Stimulated activated naive CD8-positive, alpha-beta T cell treated with anti-CD3 and anti-CD28 coated beads, Interleukin-15, Interleukin-2, amounts not matched to agents 100 ng/mL and 50 ng/mL, for 24 hours (primary cell): ENCODE measurements at regions not wholly inside any gene's neighbourhood (a gene's known extent, or its start where the extent isn't known, plus 50 kb on each side); places are given as distances from the start of the nearest gene placed in this dataset.

Experiments
- H3K27ac Mint-ChIP-seq: one replicate; pipeline ENCODE4 v1.8.0; 2021; ENCODE audit warnings: mild to moderate bottlenecking, mixed read lengths
- H3K27me3 Mint-ChIP-seq: one replicate; pipeline ENCODE4 v1.8.0; 2021; ENCODE audit warnings: mixed read lengths
- H3K36me3 Mint-ChIP-seq: one replicate; pipeline ENCODE4 v1.8.0; 2021; ENCODE audit warnings: low read depth, mixed read lengths
- H3K4me1 Mint-ChIP-seq: one replicate; pipeline ENCODE4 v1.8.0; 2021; ENCODE audit warnings: low read depth, mixed read lengths
- H3K4me3 Mint-ChIP-seq: one replicate; pipeline ENCODE4 v1.8.0; 2021; ENCODE audit warnings: mild to moderate bottlenecking, mixed read lengths
- H3K9me3 Mint-ChIP-seq: one replicate; pipeline ENCODE4 v1.8.0; 2021; ENCODE audit warnings: mixed read lengths

- Mint-ChIP-seq H3K36me3 (no peaks in the 10 kb centered on the region), H3K9me3 (no peaks in the 10 kb centered on the region), H3K27me3 (peaks cover 12% of the 10 kb centered on the region), H3K4me1 (peaks cover 6% of the 10 kb centered on the region), H3K4me3 (no peak overlapping the region), H3K27ac (no peak overlapping the region)
These were observed 112.7 kb downstream of the SIPA1L2 start for GRCh38 chr1:232517204-232517603.

GRCh38 chr1:232515706-232516105 is 114.2 kb downstream of the SIPA1L2 start:
- H3K4me1 Mint-ChIP-seq = no peaks in the 10 kb centered on the region
- no peaks in the 10 kb centered on the region for H3K9me3 Mint-ChIP-seq
- no peaks in the 10 kb centered on the region for H3K36me3 Mint-ChIP-seq
- no peak overlapping the region for H3K4me3 Mint-ChIP-seq
- no peak overlapping the region for H3K27ac Mint-ChIP-seq
- peaks cover 9% of the 10 kb centered on the region for H3K27me3 Mint-ChIP-seq

GRCh38 chr1:232512712-232513111 is 117.2 kb downstream of the SIPA1L2 start:
- Mint-ChIP-seq H3K27me3 (peaks cover 10% of the 10 kb centered on the region), H3K27ac (no peak overlapping the region), H3K9me3 (no peaks in the 10 kb centered on the region), H3K4me1 (no peaks in the 10 kb centered on the region), H3K36me3 (no peaks in the 10 kb centered on the region), H3K4me3 (no peak overlapping the region)

GRCh38 chr1:232511172-232511571 is 118.8 kb downstream of the SIPA1L2 start:
- no peaks in the 10 kb centered on the region for H3K4me1 Mint-ChIP-seq
- H3K9me3 Mint-ChIP-seq = no peaks in the 10 kb centered on the region
- H3K4me3 Mint-ChIP-seq = no peak overlapping the region
- no peaks in the 10 kb centered on the region for H3K36me3 Mint-ChIP-seq
- peaks cover 10% of the 10 kb centered on the region for H3K27me3 Mint-ChIP-seq
- H3K27ac Mint-ChIP-seq = no peak overlapping the region

GRCh38 chr1:232510367-232511110 is 119.4 kb downstream of the SIPA1L2 start:
- Mint-ChIP-seq H3K36me3 (no peaks in the 10 kb centered on the region), H3K4me3 (no peak overlapping the region)

GRCh38 chr1:232509570-232509969 is 120.4 kb downstream of the SIPA1L2 start:
- Mint-ChIP-seq H3K4me1 (no peaks in the 10 kb centered on the region), H3K27ac (no peak overlapping the region), H3K4me3 (no peak overlapping the region), H3K9me3 (no peaks in the 10 kb centered on the region), H3K27me3 (peaks cover 10% of the 10 kb centered on the region), H3K36me3 (no peaks in the 10 kb centered on the region)

More at GRCh38 chr1:232510367-232511110, 119.4 kb downstream of the SIPA1L2 start:
- Mint-ChIP-seq H3K27ac (no peak overlapping the region), H3K27me3 (peaks cover 10% of the 10 kb centered on the region), H3K9me3 (no peaks in the 10 kb centered on the region), H3K4me1 (no peaks in the 10 kb centered on the region)

GRCh38 chr1:232508130-232508701 is 121.7 kb downstream of the SIPA1L2 start:
- H3K4me1 Mint-ChIP-seq = no peaks in the 10 kb centered on the region
- H3K36me3 Mint-ChIP-seq = no peaks in the 10 kb centered on the region
- H3K27ac Mint-ChIP-seq = no peak overlapping the region
- H3K27me3 Mint-ChIP-seq = peaks cover 10% of the 10 kb centered on the region
- no peaks in the 10 kb centered on the region for H3K9me3 Mint-ChIP-seq
- H3K4me3 Mint-ChIP-seq = no peak overlapping the region

GRCh38 chr1:232507571-232507970 is 122.4 kb downstream of the SIPA1L2 start:
- Mint-ChIP-seq H3K27ac (no peak overlapping the region), H3K27me3 (peaks cover 10% of the 10 kb centered on the region), H3K4me3 (no peak overlapping the region), H3K36me3 (no peaks in the 10 kb centered on the region), H3K4me1 (no peaks in the 10 kb centered on the region), H3K9me3 (no peaks in the 10 kb centered on the region)

- no peaks in the 10 kb centered on the region for H3K36me3 Mint-ChIP-seq
- no peak overlapping the region for H3K4me3 Mint-ChIP-seq
- no peaks in the 10 kb centered on the region for H3K4me1 Mint-ChIP-seq
- H3K27me3 Mint-ChIP-seq = peaks cover 5% of the 10 kb centered on the region
- no peaks in the 10 kb centered on the region for H3K9me3 Mint-ChIP-seq
- H3K27ac Mint-ChIP-seq = no peak overlapping the region
These were observed 124.0 kb downstream of the SIPA1L2 start for GRCh38 chr1:232505884-232506283.

- no peaks in the 10 kb centered on the region for H3K36me3 Mint-ChIP-seq
- no peak overlapping the region for H3K27ac Mint-ChIP-seq
- H3K9me3 Mint-ChIP-seq = no peaks in the 10 kb centered on the region
- H3K4me3 Mint-ChIP-seq = no peak overlapping the region
- H3K4me1 Mint-ChIP-seq = no peaks in the 10 kb centered on the region
- H3K27me3 Mint-ChIP-seq = peaks cover 2% of the 10 kb centered on the region
These were observed 125.3 kb downstream of the SIPA1L2 start for GRCh38 chr1:232504651-232505050.

GRCh38 chr1:232503497-232503896 is 126.4 kb downstream of the SIPA1L2 start:
- no peaks in the 10 kb centered on the region for H3K4me1 Mint-ChIP-seq
- H3K4me3 Mint-ChIP-seq = no peak overlapping the region
- no peaks in the 10 kb centered on the region for H3K27me3 Mint-ChIP-seq
- H3K27ac Mint-ChIP-seq = no peak overlapping the region
- H3K9me3 Mint-ChIP-seq = no peaks in the 10 kb centered on the region
- no peaks in the 10 kb centered on the region for H3K36me3 Mint-ChIP-seq

- H3K27me3 Mint-ChIP-seq = no peaks in the 10 kb centered on the region
- H3K4me3 Mint-ChIP-seq = no peak overlapping the region
- no peaks in the 10 kb centered on the region for H3K4me1 Mint-ChIP-seq
- no peak overlapping the region for H3K27ac Mint-ChIP-seq
- no peaks in the 10 kb centered on the region for H3K9me3 Mint-ChIP-seq
- H3K36me3 Mint-ChIP-seq = no peaks in the 10 kb centered on the region
These were observed 128.1 kb downstream of the SIPA1L2 start for GRCh38 chr1:232501854-232502253.

GRCh38 chr1:232499188-232499587 is 130.7 kb downstream of the SIPA1L2 start:
- Mint-ChIP-seq H3K4me3 (no peak overlapping the region), H3K9me3 (no peaks in the 10 kb centered on the region), H3K4me1 (no peaks in the 10 kb centered on the region), H3K27me3 (no peaks in the 10 kb centered on the region), H3K36me3 (no peaks in the 10 kb centered on the region), H3K27ac (no peak overlapping the region)

GRCh38 chr1:232493869-232494268 is 136.1 kb downstream of the SIPA1L2 start:
- no peak overlapping the region for H3K4me3 Mint-ChIP-seq
- no peaks in the 10 kb centered on the region for H3K9me3 Mint-ChIP-seq
- peaks cover 14% of the 10 kb centered on the region for H3K36me3 Mint-ChIP-seq
- H3K27me3 Mint-ChIP-seq = no peaks in the 10 kb centered on the region
- no peaks in the 10 kb centered on the region for H3K4me1 Mint-ChIP-seq
- no peak overlapping the region for H3K27ac Mint-ChIP-seq

- Mint-ChIP-seq H3K4me3 (no peak overlapping the region), H3K4me1 (no peaks in the 10 kb centered on the region), H3K36me3 (peaks cover 14% of the 10 kb centered on the region)
These were observed 140.7 kb downstream of the SIPA1L2 start for GRCh38 chr1:232489256-232489655.

GRCh38 chr1:232487236-232487635 is 142.7 kb downstream of the SIPA1L2 start:
- no peaks in the 10 kb centered on the region for H3K9me3 Mint-ChIP-seq
- no peaks in the 10 kb centered on the region for H3K27me3 Mint-ChIP-seq
- H3K27ac Mint-ChIP-seq = no peak overlapping the region
- H3K4me3 Mint-ChIP-seq = no peak overlapping the region
- peaks cover 14% of the 10 kb centered on the region for H3K36me3 Mint-ChIP-seq
- H3K4me1 Mint-ChIP-seq = no peaks in the 10 kb centered on the region

More at GRCh38 chr1:232489256-232489655, 140.7 kb downstream of the SIPA1L2 start:
- H3K27me3 Mint-ChIP-seq = no peaks in the 10 kb centered on the region
- H3K9me3 Mint-ChIP-seq = no peaks in the 10 kb centered on the region
- no peak overlapping the region for H3K27ac Mint-ChIP-seq
